Upper lobe of left lung (tissue), 6 donors: ENCODE measurements at regions not wholly inside any gene's neighbourhood (a gene's known extent, or its start where the extent isn't known, plus 50 kb on each side); places are given as distances from the start of the nearest gene placed in this dataset.

Experiments
- ATAC-seq, 2 donors: fragments of 200-7000 bp; cut with Tn5 transposase; one replicate each; pipeline ENCODE4 v1.9.1; 2022; ENCODE audit warnings: mild to moderate bottlenecking in 2 of 2, moderate library complexity in 2 of 2; ENCODE audit not compliant: low FRiP score in 2 of 2
- DNase-seq, 2 donors: peaks; one replicate each; pipeline ENCODE4 v3.0.0-alpha.2; 2019 to 2020
- H3K27ac ChIP-seq, 4 donors: fragments of 200-600 bp; sonication (generic); one replicate each; pipeline ENCODE4 v1.5.1; 2016 to 2019
- H3K27me3 ChIP-seq, 4 donors: fragments of 200-600 bp; sonication (generic); one replicate each; pipeline ENCODE4 v1.5.1; 2017 to 2019
- H3K36me3 ChIP-seq, 4 donors: fragments of 200-600 bp; sonication (generic); one replicate each; pipeline ENCODE4 v1.5.1; 2016 to 2019
- H3K4me1 ChIP-seq, 4 donors: fragments of 200-600 bp; sonication (generic); one replicate each; pipeline ENCODE4 v1.5.1; 2018 to 2019
- H3K4me3 ChIP-seq, 4 donors: fragments of 200-600 bp; sonication (generic); one replicate each; pipeline ENCODE4 v1.5.1; 2017 to 2019; ENCODE audit warnings: mild to moderate bottlenecking in 2 of 4, moderate library complexity in 1 of 4
- H3K9me3 ChIP-seq, 4 donors: fragments of 200-600 bp; sonication (generic); one replicate each; pipeline ENCODE4 v1.5.1; 2018 to 2019
- CTCF ChIP-seq, 6 experiments: fragments of 450-650 bp in 4 of 6; fragments of 200-600 bp in 2 of 6; sonication (generic) in 2 of 6; IDR thresholded peaks; one replicate each; pipeline ENCODE4 v1.5.1; 2016 to 2019; ENCODE audit warnings: antibody characterized with exemption in 6 of 6
- EP300 ChIP-seq, 4 donors: sonication (generic); formaldehyde crosslinking; IDR thresholded peaks; one replicate each; pipeline ENCODE4 v1.5.1; 2017; ENCODE audit warnings: antibody characterized with exemption in 4 of 4, control low read depth in 2 of 4
- POLR2A ChIP-seq, 4 donors: fragments of 450-650 bp; IDR thresholded peaks; one replicate each; pipeline ENCODE4 v1.5.1; 2016 to 2017; ENCODE audit warnings: antibody characterized with exemption in 4 of 4, mild to moderate bottlenecking in 2 of 4
- POLR2AphosphoS5 ChIP-seq, 2 donors: sonication (generic); formaldehyde crosslinking; IDR thresholded peaks; one replicate each; pipeline ENCODE4 v1.5.1; 2017; ENCODE audit warnings: antibody characterized with exemption in 2 of 2
- WGBS, 2 donors: methylation state at CpG; one replicate each; pipeline ENCODE4 v1.1.5; 2017 to 2018; 5-methylcytosine and 5-hydroxymethylcytosine counted together
- donor health status: DM: no; HTN: no; CAD: no; lungs with moderate emphysema.
- donor health status: DM: no; HTN: yes; CAD: no; lungs with severe emphysema.

GRCh38 chr14:56056031-56056430 lies 62.2 kb upstream of the PELI2 start:
- TF ChIP-seq EP300 (IDR thresholded peaks at IDR 0.05): no peak
- no peak for TF ChIP-seq POLR2A (IDR thresholded peaks at IDR 0.05)
- TF ChIP-seq POLR2AphosphoS5 (IDR thresholded peaks at IDR 0.05): no peak
- no peak for TF ChIP-seq CTCF (IDR thresholded peaks at IDR 0.05)
- H3K27me3 ChIP-seq: no peaks in the 10 kb centered on the region
- DNase-seq (no peak), ATAC-seq (no peak)
- no peak overlapping the region for H3K27ac ChIP-seq
- no peak overlapping the region for H3K4me3 ChIP-seq
- H3K4me1 ChIP-seq: no peaks in the 10 kb centered on the region
- no peaks in the 10 kb centered on the region for H3K9me3 ChIP-seq
- no peaks in the 10 kb centered on the region for H3K36me3 ChIP-seq
- WGBS, 2 donors: 47 to 48% methylated on average over 2 of the region's 2 CpGs

DNA sequence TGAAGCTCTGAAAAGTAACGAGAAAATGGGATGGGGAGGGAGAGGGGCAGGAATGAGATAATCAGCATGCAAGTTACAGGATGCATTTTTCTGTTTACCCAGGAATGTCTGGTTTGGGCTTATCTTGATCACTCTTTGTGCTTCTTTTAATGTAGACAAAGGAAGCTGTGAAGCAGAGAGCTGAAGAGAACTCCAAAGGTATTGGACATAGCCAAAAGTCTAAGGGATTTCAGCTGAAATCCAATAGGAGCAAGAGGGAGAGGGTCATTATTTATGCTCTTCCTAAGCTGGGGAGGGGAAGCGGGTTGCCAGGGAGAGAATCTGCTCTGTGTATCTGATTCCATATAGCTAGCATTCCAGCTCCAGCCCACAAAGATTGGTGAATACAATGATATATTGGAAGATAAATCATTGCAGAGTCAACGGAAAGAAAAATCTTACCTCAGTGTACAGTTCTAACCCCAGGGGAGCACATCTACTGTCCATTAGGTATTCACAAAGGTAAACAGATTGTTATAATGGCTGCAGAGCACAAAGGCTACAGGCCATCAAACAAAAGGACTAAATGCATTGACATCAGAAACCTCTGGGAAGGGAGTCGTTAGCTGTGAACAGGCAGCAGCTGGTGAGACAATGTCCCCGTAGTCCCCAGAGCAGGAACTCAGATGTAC lies 61.0 kb upstream of the PELI2 start:
- ATAC-seq (no peak), DNase-seq (no peak)
- Histone ChIP-seq H3K36me3 (no peaks in the 10 kb centered on the region), H3K27ac (no peak overlapping the region), H3K27me3 (no peaks in the 10 kb centered on the region), H3K4me1 (no peaks in the 10 kb centered on the region), H3K4me3 (no peak overlapping the region), H3K9me3 (no peaks in the 10 kb centered on the region)
- 72 to 86% methylated on average over 5 of the region's 5 CpGs for WGBS, 2 donors
- TF ChIP-seq POLR2A (IDR thresholded peaks at IDR 0.05) (no peak), EP300 (IDR thresholded peaks at IDR 0.05) (no peak), CTCF (IDR thresholded peaks at IDR 0.05) (no peak), POLR2AphosphoS5 (IDR thresholded peaks at IDR 0.05) (no peak)

DNA sequence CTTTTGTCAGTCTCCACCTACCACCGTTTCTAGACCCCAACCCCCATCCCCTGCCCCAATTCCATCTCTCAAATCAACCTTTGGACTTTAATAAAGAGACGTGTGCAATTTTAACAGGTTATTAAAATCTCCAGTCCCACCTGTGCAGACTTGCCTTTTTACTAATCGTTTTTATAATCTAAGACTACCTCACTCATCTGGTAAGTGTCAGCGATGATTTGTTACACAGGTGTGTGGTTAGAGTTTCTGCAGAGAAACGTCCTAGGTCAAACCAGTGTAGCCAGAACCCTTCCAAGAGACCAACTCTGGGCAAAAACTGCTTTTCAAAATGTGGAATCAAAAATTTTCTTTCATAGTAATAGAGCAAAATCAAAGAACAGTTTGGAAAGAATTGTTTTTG lies 60.4 kb upstream of the PELI2 start:
- no peaks in the 10 kb centered on the region for H3K27me3 ChIP-seq
- 88 to 89% methylated on average over 5 of the region's 5 CpGs for WGBS, 2 donors
- DNase-seq (no peak), ATAC-seq (no peak)
- H3K27ac ChIP-seq: no peak overlapping the region
- TF ChIP-seq POLR2A (IDR thresholded peaks at IDR 0.05): no peak
- H3K4me1 ChIP-seq: no peaks in the 10 kb centered on the region
- H3K9me3 ChIP-seq: no peaks in the 10 kb centered on the region
- H3K4me3 ChIP-seq: no peak overlapping the region
- no peaks in the 10 kb centered on the region for H3K36me3 ChIP-seq

DNA sequence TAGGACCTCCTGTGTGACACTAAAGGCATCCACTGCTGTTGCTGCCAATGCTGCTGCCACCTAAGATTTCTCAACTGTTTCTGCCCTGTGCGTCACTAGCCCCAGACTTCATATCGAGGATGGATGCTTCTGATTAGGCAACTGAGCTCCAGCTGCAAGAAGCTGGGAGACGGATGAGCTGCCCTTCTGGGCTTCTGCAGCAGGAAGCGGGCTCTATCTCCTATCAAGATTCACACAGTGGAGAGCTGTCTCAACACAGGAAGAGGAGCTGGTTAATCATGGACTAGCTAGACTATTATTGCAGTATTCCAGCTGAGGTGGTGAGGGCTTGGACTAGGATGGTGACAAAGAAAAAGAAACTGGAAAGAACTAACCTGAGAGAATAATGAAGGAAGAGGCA lies 59.2 kb upstream of the PELI2 start:
- H3K4me1 ChIP-seq: no peaks in the 10 kb centered on the region
- TF ChIP-seq POLR2AphosphoS5 (IDR thresholded peaks at IDR 0.05) (no peak), EP300 (IDR thresholded peaks at IDR 0.05) (no peak), CTCF (IDR thresholded peaks at IDR 0.05) (no peak), POLR2A (IDR thresholded peaks at IDR 0.05) (no peak)
- no peak overlapping the region for H3K27ac ChIP-seq
- 55 to 63% methylated on average over 1 to 4 of the region's 4 CpGs for WGBS, 2 donors
- no peak overlapping the region for H3K4me3 ChIP-seq
- no peaks in the 10 kb centered on the region for H3K9me3 ChIP-seq
- ATAC-seq (peak in 1 of 2 donors; percentile 40), DNase-seq (no peak)
- no peaks in the 10 kb centered on the region for H3K36me3 ChIP-seq
- no peaks in the 10 kb centered on the region for H3K27me3 ChIP-seq

DNA sequence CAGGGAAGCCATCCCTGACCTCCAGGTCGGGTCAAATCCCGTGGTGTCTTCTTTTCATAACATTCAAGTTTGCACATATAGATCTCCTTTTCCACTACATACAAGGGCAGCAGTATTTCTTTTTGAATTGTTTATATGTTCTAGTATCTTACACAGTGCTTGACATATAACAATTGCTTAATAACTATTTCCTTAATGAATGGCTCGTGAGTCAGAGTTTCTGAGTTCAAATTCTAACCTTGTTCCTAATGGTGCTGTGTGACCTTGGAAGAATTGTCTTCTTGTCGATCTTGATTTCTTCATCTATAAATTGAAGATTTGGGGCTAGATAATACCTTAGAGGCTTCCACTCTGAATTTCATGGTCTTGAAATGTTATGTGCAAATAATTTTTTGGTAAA lies 57.2 kb upstream of the PELI2 start:
- no peaks in the 10 kb centered on the region for H3K27me3 ChIP-seq
- no peak overlapping the region for H3K27ac ChIP-seq
- no peak for TF ChIP-seq POLR2A (IDR thresholded peaks at IDR 0.05)
- no peak for TF ChIP-seq EP300 (IDR thresholded peaks at IDR 0.05)
- TF ChIP-seq CTCF (IDR thresholded peaks at IDR 0.05): no peak
- TF ChIP-seq POLR2AphosphoS5 (IDR thresholded peaks at IDR 0.05): no peak
- no peak overlapping the region for H3K4me3 ChIP-seq
- no peaks in the 10 kb centered on the region for H3K9me3 ChIP-seq
- ATAC-seq (no peak), DNase-seq (no peak)
- no peaks in the 10 kb centered on the region for H3K36me3 ChIP-seq
- WGBS, 2 donors: 56 to 66% methylated on average over 4 of the region's 4 CpGs
- H3K4me1 ChIP-seq: no peaks in the 10 kb centered on the region
